Endodermal cell (in vitro differentiated cells): ENCODE measurements at regions not wholly inside any gene's neighbourhood (a gene's known extent, or its start where the extent isn't known, plus 50 kb on each side); places are given as distances from the start of the nearest gene placed in this dataset.

Experiments
- DNase-seq: peaks from one replicate; pipeline ENCODE4 v3.0.0-alpha.2; 2017
- H3K27ac ChIP-seq: 2 replicates; pipeline ENCODE4 v1.5.1; 2013; ENCODE audit warnings: mild to moderate bottlenecking, low read depth, low read length, moderate library complexity
- H3K27me3 ChIP-seq: 2 replicates; pipeline ENCODE4 v1.6.1; 2013; ENCODE audit warnings: mild to moderate bottlenecking, low read length, moderate library complexity; ENCODE audit not compliant: insufficient read depth, control insufficient read depth, poor library complexity, severe bottlenecking
- H3K36me3 ChIP-seq: 2 replicates; pipeline ENCODE4 v1.7.0; 2013; ENCODE audit warnings: mild to moderate bottlenecking, low read length, moderate library complexity; ENCODE audit not compliant: control insufficient read depth, insufficient read depth
- H3K4me1 ChIP-seq: one replicate; pipeline ENCODE4 v1.7.0; 2013; ENCODE audit warnings: low read length; ENCODE audit not compliant: control insufficient read depth, insufficient read depth
- H3K4me3 ChIP-seq: 2 replicates; pipeline ENCODE4 v1.5.1; 2013; ENCODE audit warnings: mild to moderate bottlenecking, low read length, moderate library complexity
- H3K9ac ChIP-seq: 2 replicates; pipeline ENCODE4 v1.6.1; 2013; ENCODE audit warnings: mild to moderate bottlenecking, low read length, moderate library complexity; ENCODE audit not compliant: poor library complexity, severe bottlenecking; ENCODE audit errors: extremely low read depth
- H3K9me3 ChIP-seq: 2 replicates; pipeline ENCODE4 v1.6.1; 2013; ENCODE audit warnings: mild to moderate bottlenecking, low read length, moderate library complexity; ENCODE audit not compliant: control insufficient read depth
- H3K27ac Mint-ChIP-seq: 2 replicates; pipeline ENCODE4 v1.8.0; 2020; ENCODE audit warnings: mixed read lengths
- H3K27me3 Mint-ChIP-seq: 2 replicates; pipeline ENCODE4 v1.8.0; 2021; ENCODE audit warnings: mild to moderate bottlenecking, mixed read lengths; ENCODE audit not compliant: insufficient read depth
- H3K36me3 Mint-ChIP-seq: 2 replicates; pipeline ENCODE4 v1.8.0; 2020; ENCODE audit warnings: low read depth, mixed read lengths
- H3K4me1 Mint-ChIP-seq: 2 replicates; pipeline ENCODE4 v1.8.0; 2020; ENCODE audit warnings: mixed read lengths
- H3K4me3 Mint-ChIP-seq: 2 replicates; pipeline ENCODE4 v1.8.0; 2020; ENCODE audit warnings: mild to moderate bottlenecking, moderate library complexity, mixed read lengths
- H3K9me3 Mint-ChIP-seq: 2 replicates; pipeline ENCODE4 v1.8.0; 2020; ENCODE audit warnings: mild to moderate bottlenecking, mixed read lengths
- WGBS, 2 experiments: methylation state at CpG; one replicate each; pipeline versions ENCODE4 v1.1.5 to v1.1.7; 2013; ENCODE audit warnings: missing lambda C conversion rate in 2 of 2, mixed read lengths in 1 of 2; ENCODE audit not compliant: insufficient coverage in 1 of 2, insufficient read length in 1 of 2; 5-methylcytosine and 5-hydroxymethylcytosine counted together
- TF ChIP-seq, protein P1 (sequence below): fragments of 200-600 bp; sonication (generic); conservative IDR thresholded peaks from 2 replicates; pipeline ENCODE4 v1.5.0; 2021; ENCODE audit warnings: antibody characterized with exemption, mild to moderate bottlenecking

DNA sequence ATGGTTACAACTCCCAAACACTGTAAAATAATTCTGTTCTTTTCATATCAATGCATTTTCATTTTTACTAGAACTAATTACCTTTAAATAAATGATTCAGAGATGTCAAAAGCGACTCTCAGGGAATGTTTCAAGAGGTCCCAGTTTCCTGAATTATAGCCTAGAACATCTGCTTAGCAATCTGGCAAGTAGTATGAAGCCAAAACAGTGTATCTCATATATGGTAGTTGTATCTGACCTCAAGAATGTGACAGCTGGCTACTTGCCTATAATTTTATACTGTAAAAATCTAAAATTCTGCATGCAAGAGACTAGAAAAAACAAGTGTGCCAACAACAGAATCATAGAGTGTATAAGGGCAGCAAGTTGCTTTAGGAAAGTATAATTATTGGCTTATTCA, 187.7 kb upstream of the POU5F2 start:
- H3K9ac ChIP-seq: no peak overlapping the region
- no peak overlapping the region for H3K27ac Mint-ChIP-seq
- no peak overlapping the region for H3K27ac ChIP-seq
- no peak overlapping the region for H3K4me3 ChIP-seq
- TF ChIP-seq, protein P1, sequence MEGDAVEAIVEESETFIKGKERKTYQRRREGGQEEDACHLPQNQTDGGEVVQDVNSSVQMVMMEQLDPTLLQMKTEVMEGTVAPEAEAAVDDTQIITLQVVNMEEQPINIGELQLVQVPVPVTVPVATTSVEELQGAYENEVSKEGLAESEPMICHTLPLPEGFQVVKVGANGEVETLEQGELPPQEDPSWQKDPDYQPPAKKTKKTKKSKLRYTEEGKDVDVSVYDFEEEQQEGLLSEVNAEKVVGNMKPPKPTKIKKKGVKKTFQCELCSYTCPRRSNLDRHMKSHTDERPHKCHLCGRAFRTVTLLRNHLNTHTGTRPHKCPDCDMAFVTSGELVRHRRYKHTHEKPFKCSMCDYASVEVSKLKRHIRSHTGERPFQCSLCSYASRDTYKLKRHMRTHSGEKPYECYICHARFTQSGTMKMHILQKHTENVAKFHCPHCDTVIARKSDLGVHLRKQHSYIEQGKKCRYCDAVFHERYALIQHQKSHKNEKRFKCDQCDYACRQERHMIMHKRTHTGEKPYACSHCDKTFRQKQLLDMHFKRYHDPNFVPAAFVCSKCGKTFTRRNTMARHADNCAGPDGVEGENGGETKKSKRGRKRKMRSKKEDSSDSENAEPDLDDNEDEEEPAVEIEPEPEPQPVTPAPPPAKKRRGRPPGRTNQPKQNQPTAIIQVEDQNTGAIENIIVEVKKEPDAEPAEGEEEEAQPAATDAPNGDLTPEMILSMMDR: no peak
- no peak for DNase-seq
- no peak overlapping the region for H3K4me3 Mint-ChIP-seq
- H3K4me1 ChIP-seq: no peaks in the 10 kb centered on the region
- H3K27me3 Mint-ChIP-seq: no peaks in the 10 kb centered on the region
- H3K9me3 Mint-ChIP-seq: peaks cover 5% of the 10 kb centered on the region
- 86% methylated on average over 1 of the region's 1 CpG; no CpG with 5 or more reads in 1 of the 2 experiments for WGBS, 2 experiments
- peaks cover 2% of the 10 kb centered on the region for H3K36me3 Mint-ChIP-seq
- no peaks in the 10 kb centered on the region for H3K36me3 ChIP-seq
- H3K27me3 ChIP-seq: no peaks in the 10 kb centered on the region
- H3K4me1 Mint-ChIP-seq: peaks cover 6% of the 10 kb centered on the region
- no peaks in the 10 kb centered on the region for H3K9me3 ChIP-seq

DNA sequence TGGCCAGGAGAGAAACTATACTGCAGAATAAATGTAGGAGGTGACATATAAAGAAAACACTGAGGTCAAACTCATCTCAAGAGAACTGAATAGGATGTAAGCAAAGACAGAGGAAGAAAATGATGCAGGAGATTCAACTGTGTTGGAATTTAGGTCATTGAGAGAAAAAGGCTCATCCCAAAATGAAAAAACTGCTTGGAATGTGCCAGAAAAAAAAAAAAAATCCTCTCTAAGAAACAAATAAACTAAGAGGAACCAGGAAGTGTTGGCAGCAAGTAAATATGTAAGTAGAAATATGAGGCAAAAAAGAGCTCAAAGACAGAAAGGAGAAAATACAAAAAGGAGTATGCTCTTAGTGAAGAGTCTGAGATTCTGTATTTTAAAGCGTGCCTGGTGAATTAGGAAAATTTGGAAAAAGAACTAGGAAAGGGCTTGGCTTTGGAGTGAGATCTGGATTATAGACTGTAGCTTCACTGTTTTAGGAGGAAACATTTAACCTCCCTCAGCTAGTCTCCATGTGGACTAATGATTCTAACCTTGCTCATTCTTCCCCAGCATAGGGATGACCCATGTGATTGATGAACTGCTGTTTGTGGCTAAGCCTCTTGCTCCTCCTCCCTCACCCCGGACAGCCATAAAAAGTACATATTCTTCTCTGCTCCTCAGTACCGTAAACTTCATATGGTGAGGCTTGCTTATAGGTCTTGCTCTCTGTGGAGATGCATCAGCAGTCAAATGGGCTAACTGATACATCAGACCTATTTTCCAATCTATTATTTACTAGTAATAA, 185.6 kb upstream of the POU5F2 start:
- H3K4me3 ChIP-seq: no peak overlapping the region
- H3K9me3 Mint-ChIP-seq: no peaks in the 10 kb centered on the region
- WGBS, 2 experiments: 96 to 100% methylated on average over 1 to 3 of the region's 3 CpGs
- no peaks in the 10 kb centered on the region for H3K4me1 ChIP-seq
- peaks cover 6% of the 10 kb centered on the region for H3K4me1 Mint-ChIP-seq
- no peaks in the 10 kb centered on the region for H3K27me3 ChIP-seq
- no peak overlapping the region for H3K9ac ChIP-seq
- H3K27ac Mint-ChIP-seq: no peak overlapping the region
- no peaks in the 10 kb centered on the region for H3K36me3 ChIP-seq
- H3K27ac ChIP-seq: no peak overlapping the region
- no peak overlapping the region for H3K4me3 Mint-ChIP-seq
- H3K27me3 Mint-ChIP-seq: no peaks in the 10 kb centered on the region
- TF ChIP-seq, protein P1: no peak
- no peak for DNase-seq
- H3K36me3 Mint-ChIP-seq: no peaks in the 10 kb centered on the region
- H3K9me3 ChIP-seq: no peaks in the 10 kb centered on the region

DNA sequence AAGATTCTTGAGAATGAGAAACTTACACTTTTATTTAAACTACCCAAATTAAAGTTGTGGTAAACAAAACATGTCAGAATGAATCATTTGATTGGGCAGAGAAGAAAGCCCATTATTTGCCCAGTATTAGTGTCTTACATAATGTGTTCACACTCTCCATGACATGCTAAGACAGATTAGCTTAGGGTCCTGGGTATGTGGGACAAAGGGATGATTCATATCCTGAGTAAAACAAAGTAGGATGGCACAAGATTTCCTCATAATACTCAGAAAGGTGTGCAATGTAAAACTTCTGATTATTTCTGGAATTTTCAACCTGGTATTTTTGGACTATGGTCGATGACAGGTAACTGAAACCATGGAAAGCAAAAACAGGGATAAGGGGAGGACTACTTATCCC, 183.9 kb upstream of the POU5F2 start:
- H3K4me3 ChIP-seq: no peak overlapping the region
- Mint-ChIP-seq H3K4me1 (peaks cover 6% of the 10 kb centered on the region), H3K9me3 (no peaks in the 10 kb centered on the region), H3K27me3 (no peaks in the 10 kb centered on the region), H3K36me3 (no peaks in the 10 kb centered on the region), H3K4me3 (no peak overlapping the region), H3K27ac (no peak overlapping the region)
- H3K27ac ChIP-seq: no peak overlapping the region
- DNase-seq: no peak
- no peaks in the 10 kb centered on the region for H3K9me3 ChIP-seq
- no peak overlapping the region for H3K9ac ChIP-seq
- TF ChIP-seq, protein P1: no peak
- WGBS, 2 experiments: 80% methylated on average over 1 of the region's 1 CpG; no CpG with 5 or more reads in 1 of the 2 experiments
- no peaks in the 10 kb centered on the region for H3K36me3 ChIP-seq
- H3K4me1 ChIP-seq: no peaks in the 10 kb centered on the region
- no peaks in the 10 kb centered on the region for H3K27me3 ChIP-seq
